ENCODE measurements at regions not wholly inside any gene's neighbourhood (a gene's known extent, or its start where the extent isn't known, plus 50 kb on each side); places are given as distances from the start of the nearest gene placed in this dataset.

DNA sequence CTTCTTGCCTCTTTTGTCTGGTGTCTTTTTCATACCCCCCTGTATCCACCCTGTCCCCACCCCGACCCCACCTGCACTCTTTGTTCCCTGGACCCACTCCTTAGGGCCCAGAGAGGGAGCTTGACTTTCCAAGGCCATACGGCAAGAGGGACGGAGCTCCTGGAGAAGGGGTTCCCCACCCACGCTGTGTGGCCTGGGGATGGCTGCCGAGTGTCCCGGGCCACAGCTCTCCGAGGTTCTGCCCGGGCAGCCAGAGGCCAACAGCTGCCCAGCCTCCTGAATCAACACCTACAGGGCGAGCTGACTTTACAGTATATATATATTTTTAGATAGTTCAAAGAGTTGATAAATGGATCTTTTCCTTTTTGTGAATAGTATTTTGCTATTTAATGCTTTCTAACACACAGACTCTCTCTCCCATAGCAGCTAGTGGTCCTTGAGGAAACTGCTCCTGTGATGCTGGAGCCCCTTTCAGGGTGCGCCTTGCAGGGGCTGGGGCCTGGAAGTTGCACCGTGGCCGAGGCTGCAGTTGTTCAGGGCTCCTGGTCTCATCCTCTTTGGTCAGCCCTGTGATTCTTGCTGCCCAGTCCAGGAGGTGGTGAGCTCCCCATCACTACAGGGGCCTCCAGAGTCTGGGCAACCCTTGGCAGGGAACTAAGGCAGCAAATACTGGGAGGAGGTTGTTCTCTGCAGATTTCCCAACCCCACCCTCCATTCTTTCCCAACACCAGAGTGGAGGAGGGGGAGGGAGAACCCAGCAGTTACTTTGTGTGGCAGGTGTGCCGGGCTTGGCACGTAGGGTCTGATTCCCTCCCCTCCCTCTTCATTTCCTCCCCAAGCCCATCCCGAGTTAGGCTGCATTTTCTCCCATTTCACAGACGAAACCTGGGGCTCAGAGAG, 321.6 kb downstream of the PTPRU start:
- TF ChIP-seq, protein P1, sequence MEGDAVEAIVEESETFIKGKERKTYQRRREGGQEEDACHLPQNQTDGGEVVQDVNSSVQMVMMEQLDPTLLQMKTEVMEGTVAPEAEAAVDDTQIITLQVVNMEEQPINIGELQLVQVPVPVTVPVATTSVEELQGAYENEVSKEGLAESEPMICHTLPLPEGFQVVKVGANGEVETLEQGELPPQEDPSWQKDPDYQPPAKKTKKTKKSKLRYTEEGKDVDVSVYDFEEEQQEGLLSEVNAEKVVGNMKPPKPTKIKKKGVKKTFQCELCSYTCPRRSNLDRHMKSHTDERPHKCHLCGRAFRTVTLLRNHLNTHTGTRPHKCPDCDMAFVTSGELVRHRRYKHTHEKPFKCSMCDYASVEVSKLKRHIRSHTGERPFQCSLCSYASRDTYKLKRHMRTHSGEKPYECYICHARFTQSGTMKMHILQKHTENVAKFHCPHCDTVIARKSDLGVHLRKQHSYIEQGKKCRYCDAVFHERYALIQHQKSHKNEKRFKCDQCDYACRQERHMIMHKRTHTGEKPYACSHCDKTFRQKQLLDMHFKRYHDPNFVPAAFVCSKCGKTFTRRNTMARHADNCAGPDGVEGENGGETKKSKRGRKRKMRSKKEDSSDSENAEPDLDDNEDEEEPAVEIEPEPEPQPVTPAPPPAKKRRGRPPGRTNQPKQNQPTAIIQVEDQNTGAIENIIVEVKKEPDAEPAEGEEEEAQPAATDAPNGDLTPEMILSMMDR (IDR thresholded peaks at IDR 0.05; ENCODE audit: low read depth, low read length, missing control alignments), result no peak
- no peak for DNase-seq (ENCODE audit: low read depth)
- H3K4me3 ChIP-seq (ENCODE audit: low read depth, low read length), result no peak overlapping the region
- in situ Hi-C loops (cut with HindIII; ENCODE audit: low sequenced_read_pairs), result no loop called here

GRCh38 chr1:29557066-29557465, 320.7 kb downstream of the PTPRU start:
- TF ChIP-seq, protein P1 (IDR thresholded peaks at IDR 0.05; ENCODE audit: low read depth, low read length, missing control alignments), result no peak
- no peak overlapping the region for H3K4me3 ChIP-seq (ENCODE audit: low read depth, low read length)
- no peak for DNase-seq (ENCODE audit: low read depth)
- in situ Hi-C loops (cut with HindIII; ENCODE audit: low sequenced_read_pairs), result no loop called here

DNA sequence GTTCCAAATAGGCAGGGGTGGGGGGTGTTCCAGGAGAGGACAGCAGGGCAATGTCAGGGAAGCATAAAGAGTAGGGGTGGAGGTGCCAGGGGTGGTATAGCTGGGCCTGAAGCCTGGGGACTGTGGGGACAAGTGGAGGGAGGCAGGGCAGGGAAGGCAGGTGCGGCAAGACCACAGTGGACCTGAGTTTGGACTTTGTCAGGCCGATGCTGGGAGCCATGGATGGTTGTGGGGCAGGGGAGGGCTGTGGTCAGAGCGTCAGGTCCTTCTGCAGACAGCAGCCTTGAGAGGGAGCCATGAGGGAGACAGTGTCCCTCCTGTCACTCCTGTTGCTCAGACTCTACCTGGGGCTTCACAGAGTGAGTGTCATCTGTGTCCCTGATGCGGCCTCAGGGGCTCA, 320.3 kb downstream of the PTPRU start:
- in situ Hi-C loops (cut with HindIII; ENCODE audit: low sequenced_read_pairs), result no loop called here
- TF ChIP-seq, protein P1 (IDR thresholded peaks at IDR 0.05; ENCODE audit: low read depth, low read length, missing control alignments), result no peak
- no peak overlapping the region for H3K4me3 ChIP-seq (ENCODE audit: low read depth, low read length)
- no peak for DNase-seq (ENCODE audit: low read depth)

- in situ Hi-C loops (cut with HindIII; ENCODE audit: low sequenced_read_pairs), result no loop called here
- no peak for DNase-seq (ENCODE audit: low read depth)
- no peak overlapping the region for H3K4me3 ChIP-seq (ENCODE audit: low read depth, low read length)
- TF ChIP-seq, protein P1 (IDR thresholded peaks at IDR 0.05; ENCODE audit: low read depth, low read length, missing control alignments), result no peak
Measured at GRCh38 chr1:29555043-29555620, 318.8 kb downstream of the PTPRU start.

DNA sequence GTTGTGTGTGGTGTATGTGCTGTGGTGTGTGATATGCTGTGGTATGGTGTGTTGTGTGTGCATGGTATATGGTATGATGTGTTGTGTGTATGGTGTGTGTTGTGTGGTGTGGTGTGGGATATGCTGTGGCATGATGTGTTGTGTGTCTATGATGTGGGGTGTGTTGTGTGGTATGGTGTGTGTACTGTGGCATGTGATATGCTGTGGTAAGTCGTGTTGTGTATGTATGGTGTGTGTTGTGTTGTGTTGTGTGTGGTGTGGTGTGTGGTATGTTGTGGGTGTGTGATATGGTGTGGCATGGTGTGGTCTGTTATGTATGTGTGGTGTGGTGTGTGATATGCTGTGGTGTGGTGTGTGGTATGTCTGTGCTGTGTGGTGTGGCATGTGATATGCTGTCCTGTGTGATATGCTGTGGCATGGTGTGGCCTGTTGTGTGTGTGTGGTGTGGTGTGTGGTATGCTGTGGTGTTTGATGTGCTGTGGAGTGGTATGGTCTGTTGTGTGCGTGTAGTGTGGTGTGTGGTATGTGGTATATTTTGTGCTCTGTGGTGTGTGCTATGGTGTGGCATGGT, 318.0 kb downstream of the PTPRU start:
- H3K4me3 ChIP-seq (ENCODE audit: low read depth, low read length), result no peak overlapping the region
- in situ Hi-C loops (cut with HindIII; ENCODE audit: low sequenced_read_pairs), result no loop called here
- no peak for DNase-seq (ENCODE audit: low read depth)
- TF ChIP-seq, protein P1 (IDR thresholded peaks at IDR 0.05; ENCODE audit: low read depth, low read length, missing control alignments), result no peak

- no peak overlapping the region for H3K4me3 ChIP-seq (ENCODE audit: low read depth, low read length)
Measured at GRCh38 chr1:29551123-29551936, 315.0 kb downstream of the PTPRU start.

More at GRCh38 chr1:29551123-29551936, 315.0 kb downstream of the PTPRU start:
- DNase-seq (ENCODE audit: low read depth), result no peak
- in situ Hi-C loops (cut with HindIII; ENCODE audit: low sequenced_read_pairs), result no loop called here
- TF ChIP-seq, protein P1 (IDR thresholded peaks at IDR 0.05; ENCODE audit: low read depth, low read length, missing control alignments), result no peak
